OCI-LY1 (cell line): ENCODE measurements at regions not wholly inside any gene's neighbourhood (a gene's known extent, or its start where the extent isn't known, plus 50 kb on each side); places are given as distances from the start of the nearest gene placed in this dataset.

Experiments used
- H2AFZ ChIP-seq: fragments of 200-600 bp; sonication (generic), shearing (Covaris generic); 2 replicates; pipeline ENCODE4 v1.6.0; 2014; ENCODE audit warnings: antibody characterized with exemption, mild to moderate bottlenecking, low read length
- H3F3A ChIP-seq: fragments of 200-600 bp; sonication (generic), shearing (Covaris generic); 2 replicates; pipeline ENCODE4 v1.6.0; 2014; ENCODE audit warnings: mild to moderate bottlenecking, antibody characterized with exemption, low read length, moderate library complexity; ENCODE audit not compliant: insufficient read depth
- H3K27ac ChIP-seq: fragments of 200-600 bp; sonication (generic); 2 replicates; pipeline ENCODE4 v1.5.1; 2014; ENCODE audit warnings: low read length, mixed run types, mild to moderate bottlenecking, low read depth; ENCODE audit not compliant: poor library complexity, severe bottlenecking
- H3K27me3 ChIP-seq: fragments of 200-600 bp; sonication (generic); 2 replicates; pipeline ENCODE4 v1.6.0; 2014; ENCODE audit warnings: antibody characterized with exemption, mild to moderate bottlenecking, low read length, moderate library complexity; ENCODE audit not compliant: insufficient read depth
- H3K36me3 ChIP-seq: fragments of 200-600 bp; sonication (generic); 2 replicates; pipeline ENCODE4 v1.6.1; 2014; ENCODE audit warnings: mild to moderate bottlenecking, antibody characterized with exemption, low read length, moderate library complexity, mixed read lengths; ENCODE audit not compliant: insufficient read depth
- H3K4me1 ChIP-seq: fragments of 200-600 bp; sonication (generic); 2 replicates; pipeline ENCODE4 v1.5.1; 2014; ENCODE audit warnings: mild to moderate bottlenecking, low read length, moderate library complexity; ENCODE audit not compliant: insufficient read depth, severe bottlenecking
- H3K4me2 ChIP-seq: fragments of 200-600 bp; sonication (generic), shearing (Covaris generic); 2 replicates; pipeline ENCODE4 v1.6.1; 2014; ENCODE audit warnings: low read length
- H3K4me3 ChIP-seq: fragments of 200-600 bp; sonication (generic); 2 replicates; pipeline ENCODE4 v1.5.1; 2014; ENCODE audit warnings: low read length, low read depth, mild to moderate bottlenecking, mixed read lengths; ENCODE audit not compliant: poor library complexity, severe bottlenecking
- H3K79me2 ChIP-seq: fragments of 200-600 bp; shearing (Covaris generic); 2 replicates; pipeline ENCODE4 v1.6.1; 2016; ENCODE audit warnings: mixed run types, low read length, mixed read lengths; ENCODE audit not compliant: insufficient read depth
- H3K9ac ChIP-seq: fragments of 200-600 bp; sonication (generic), shearing (Covaris generic); 2 replicates; pipeline ENCODE4 v1.6.1; 2014; ENCODE audit warnings: mild to moderate bottlenecking, low read length, mixed read lengths
- H3K9me2 ChIP-seq: fragments of 200-600 bp; sonication (generic), shearing (Covaris generic); 2 replicates; pipeline ENCODE4 v1.6.1; 2014; ENCODE audit warnings: low read depth, mild to moderate bottlenecking, low read length, mixed read lengths
- H3K9me3 ChIP-seq: fragments of 200-600 bp; shearing (Covaris generic); 2 replicates; pipeline ENCODE4 v1.6.1; 2014; ENCODE audit warnings: low read length, mixed read lengths
- H4K20me1 ChIP-seq: fragments of 200-600 bp; sonication (generic), shearing (Covaris generic); 2 replicates; pipeline ENCODE4 v1.6.0; 2016; ENCODE audit warnings: mild to moderate bottlenecking, low read length; ENCODE audit not compliant: insufficient read depth
- CTCF ChIP-seq: fragments of 200-600 bp; sonication (generic), shearing (Covaris generic); IDR thresholded peaks from 2 replicates; pipeline ENCODE4 v1.5.1; 2017; ENCODE audit warnings: mild to moderate bottlenecking, antibody characterized with exemption, low read length, moderate library complexity, mixed read lengths
- EZH2 ChIP-seq: fragments of 200-600 bp; sonication (generic), shearing (Covaris generic); IDR thresholded peaks from 2 replicates; pipeline ENCODE4 v1.8.0; 2017; ENCODE audit warnings: borderline replicate concordance, mixed run types, mild to moderate bottlenecking, antibody characterized with exemption, low read length, moderate library complexity, mixed read lengths

- H3K27ac ChIP-seq = no peak overlapping the region
- no peaks in the 10 kb centered on the region for H3K79me2 ChIP-seq
- H3F3A ChIP-seq = no peaks in the 10 kb centered on the region
- H3K36me3 ChIP-seq = no peaks in the 10 kb centered on the region
- H3K4me3 ChIP-seq = no peak overlapping the region
- H2AFZ ChIP-seq = no peak overlapping the region
- H4K20me1 ChIP-seq = no peaks in the 10 kb centered on the region
- TF ChIP-seq EZH2 = no peak
- TF ChIP-seq CTCF = no peak
- no peaks in the 10 kb centered on the region for H3K4me1 ChIP-seq
- no peak overlapping the region for H3K4me2 ChIP-seq
- H3K9ac ChIP-seq = no peak overlapping the region
- H3K9me3 ChIP-seq = no peaks in the 10 kb centered on the region
- no peaks in the 10 kb centered on the region for H3K9me2 ChIP-seq
- no peaks in the 10 kb centered on the region; the same call in 1 of the 2 replicates for H3K27me3 ChIP-seq
These were observed 88.3 kb upstream of the PTCH1 start for GRCh38 chr9:95605101-95605500.

GRCh38 chr9:95598236-95598635 lies 81.5 kb upstream of the PTCH1 start:
- Histone ChIP-seq H3K4me2 (no peak overlapping the region), H3K27me3 (peaks cover 3% of the 10 kb centered on the region; the same call in 1 of the 2 replicates), H2AFZ (no peak overlapping the region), H3K27ac (no peak overlapping the region), H4K20me1 (no peaks in the 10 kb centered on the region), H3K4me3 (no peak overlapping the region), H3F3A (no peaks in the 10 kb centered on the region), H3K79me2 (no peaks in the 10 kb centered on the region), H3K36me3 (no peaks in the 10 kb centered on the region), H3K9ac (no peak overlapping the region), H3K4me1 (no peaks in the 10 kb centered on the region), H3K9me3 (no peaks in the 10 kb centered on the region), H3K9me2 (no peaks in the 10 kb centered on the region)
- TF ChIP-seq EZH2 = no peak
- no peak for TF ChIP-seq CTCF

- Histone ChIP-seq H3K27me3 (peaks cover 3% of the 10 kb centered on the region; the same call in 1 of the 2 replicates), H3F3A (no peaks in the 10 kb centered on the region), H3K27ac (no peak overlapping the region), H3K4me3 (no peak overlapping the region), H3K79me2 (no peaks in the 10 kb centered on the region), H4K20me1 (no peaks in the 10 kb centered on the region), H3K9me2 (no peaks in the 10 kb centered on the region), H3K4me1 (no peaks in the 10 kb centered on the region), H3K9me3 (no peaks in the 10 kb centered on the region), H2AFZ (no peak overlapping the region), H3K9ac (no peak overlapping the region), H3K36me3 (no peaks in the 10 kb centered on the region), H3K4me2 (no peak overlapping the region)
- TF ChIP-seq EZH2 (no peak), CTCF (no peak)
These were observed 79.0 kb upstream of the PTCH1 start for GRCh38 chr9:95595721-95596295.
